ENCODE measurements at regions not wholly inside any gene's neighbourhood (a gene's known extent, or its start where the extent isn't known, plus 50 kb on each side); places are given as distances from the start of the nearest gene placed in this dataset.

- TF ChIP-seq POLR2A (IDR thresholded peaks at IDR 0.05) (no peak), CTCF (IDR thresholded peaks at IDR 0.05) (no peak)
Observed at GRCh38 chr2:191601060-191601459, 76.9 kb upstream of the NABP1 start.
